Lower lobe of right lung (tissue), 2 donors: ENCODE measurements at regions not wholly inside any gene's neighbourhood (a gene's known extent, or its start where the extent isn't known, plus 50 kb on each side); places are given as distances from the start of the nearest gene placed in this dataset.
"Not testable (repeated sequence)": the region's sequence is repeated elsewhere in the genome, so short reads cannot be mapped to it uniquely, and the experiment has no call there.

Source experiments
- ATAC-seq, 2 donors: fragments of 200-7000 bp; cut with Tn5 transposase; one replicate each; pipeline ENCODE4 v1.9.1; 2020 to 2022; ENCODE audit warnings: mild to moderate bottlenecking in 2 of 2, moderate library complexity in 2 of 2
- DNase-seq: peaks from one replicate; pipeline ENCODE4 v3.0.0-alpha.2; 2020
- H3K27ac ChIP-seq: fragments of 200-600 bp; one replicate; pipeline ENCODE4 v1.8.0; 2022
- H3K27me3 ChIP-seq: fragments of 200-600 bp; one replicate; pipeline ENCODE4 v1.8.0; 2022; ENCODE audit warnings: low read depth
- H3K36me3 ChIP-seq: fragments of 200-600 bp; one replicate; pipeline ENCODE4 v1.8.0; 2022; ENCODE audit warnings: mild to moderate bottlenecking
- H3K4me1 ChIP-seq: fragments of 200-600 bp; one replicate; pipeline ENCODE4 v1.8.0; 2022
- H3K4me3 ChIP-seq: fragments of 200-600 bp; one replicate; pipeline ENCODE4 v1.8.0; 2022; ENCODE audit warnings: mild to moderate bottlenecking
- H3K9me3 ChIP-seq: fragments of 200-600 bp; one replicate; pipeline ENCODE4 v1.8.0; 2022
- intact Hi-C: fragments of 100-400 bp; cut with DNase I; formaldehyde crosslinking; loops from one replicate; pipeline ENCODE4 v1.11.0; 2022
- TF ChIP-seq, protein P1 (sequence below): fragments of 200-600 bp; IDR thresholded peaks from one replicate; pipeline ENCODE4 v1.8.0; 2022; ENCODE audit warnings: antibody characterized with exemption, mild to moderate bottlenecking
- donor health status: DM: no; HTN: yes; CAD: no; lungs with severe emphysema.

DNA sequence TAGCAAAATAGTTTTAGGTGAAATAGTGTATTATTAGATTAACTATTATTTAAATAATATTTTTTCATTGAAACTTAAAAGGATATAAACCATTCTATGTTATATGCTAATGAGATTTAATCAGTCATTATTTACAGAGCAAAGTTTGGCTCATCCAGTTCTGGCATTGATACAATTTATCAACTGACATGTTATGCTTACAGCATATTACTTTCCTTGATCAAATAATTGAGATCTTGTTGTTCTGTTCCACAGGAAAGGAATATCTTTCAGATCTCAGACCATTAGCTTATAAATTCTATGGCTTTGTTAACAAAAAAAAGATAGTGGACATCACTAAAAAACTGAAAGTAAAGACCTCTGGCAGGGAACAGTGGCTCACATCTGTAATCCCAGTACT lies 403.0 kb downstream of the ZFHX3 start:
- TF ChIP-seq, protein P1, sequence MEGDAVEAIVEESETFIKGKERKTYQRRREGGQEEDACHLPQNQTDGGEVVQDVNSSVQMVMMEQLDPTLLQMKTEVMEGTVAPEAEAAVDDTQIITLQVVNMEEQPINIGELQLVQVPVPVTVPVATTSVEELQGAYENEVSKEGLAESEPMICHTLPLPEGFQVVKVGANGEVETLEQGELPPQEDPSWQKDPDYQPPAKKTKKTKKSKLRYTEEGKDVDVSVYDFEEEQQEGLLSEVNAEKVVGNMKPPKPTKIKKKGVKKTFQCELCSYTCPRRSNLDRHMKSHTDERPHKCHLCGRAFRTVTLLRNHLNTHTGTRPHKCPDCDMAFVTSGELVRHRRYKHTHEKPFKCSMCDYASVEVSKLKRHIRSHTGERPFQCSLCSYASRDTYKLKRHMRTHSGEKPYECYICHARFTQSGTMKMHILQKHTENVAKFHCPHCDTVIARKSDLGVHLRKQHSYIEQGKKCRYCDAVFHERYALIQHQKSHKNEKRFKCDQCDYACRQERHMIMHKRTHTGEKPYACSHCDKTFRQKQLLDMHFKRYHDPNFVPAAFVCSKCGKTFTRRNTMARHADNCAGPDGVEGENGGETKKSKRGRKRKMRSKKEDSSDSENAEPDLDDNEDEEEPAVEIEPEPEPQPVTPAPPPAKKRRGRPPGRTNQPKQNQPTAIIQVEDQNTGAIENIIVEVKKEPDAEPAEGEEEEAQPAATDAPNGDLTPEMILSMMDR, result no peak
- DNase-seq, result no peak
- intact Hi-C loops, result no loop called here
- Histone ChIP-seq H3K4me1 (no peaks in the 10 kb centered on the region), H3K27ac (no peak overlapping the region), H3K36me3 (no peaks in the 10 kb centered on the region), H3K27me3 (no peaks in the 10 kb centered on the region), H3K4me3 (no peak overlapping the region), H3K9me3 (peaks cover 3% of the 10 kb centered on the region)
- ATAC-seq, result no peak

DNA sequence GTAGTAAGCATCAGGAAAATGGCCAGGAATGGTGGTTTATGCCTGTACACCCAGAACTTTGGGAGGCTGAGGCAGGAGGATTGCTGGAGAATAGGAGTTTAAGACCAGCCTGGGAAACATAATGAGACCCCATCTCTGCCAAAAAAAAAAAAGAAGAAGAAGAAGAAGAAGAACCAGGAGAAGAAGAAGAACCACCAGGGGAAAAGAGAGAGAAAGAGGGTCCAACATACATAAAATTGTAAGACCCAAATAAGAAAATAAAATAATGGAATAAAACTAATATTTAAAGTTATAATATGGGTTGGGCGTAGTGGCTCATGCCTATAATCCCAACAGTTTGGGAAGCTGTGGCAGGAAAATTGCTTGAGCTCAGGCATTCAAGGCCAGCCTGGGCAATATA lies 408.4 kb downstream of the ZFHX3 start:
- Histone ChIP-seq H3K4me3 (no peak overlapping the region), H3K36me3 (no peaks in the 10 kb centered on the region), H3K4me1 (no peaks in the 10 kb centered on the region), H3K27me3 (no peaks in the 10 kb centered on the region), H3K9me3 (peaks cover 18% of the 10 kb centered on the region), H3K27ac (no peak overlapping the region)
- intact Hi-C loops, result no loop called here
- TF ChIP-seq, protein P1, result no peak
- DNase-seq (no peak), ATAC-seq (no peak)

DNA sequence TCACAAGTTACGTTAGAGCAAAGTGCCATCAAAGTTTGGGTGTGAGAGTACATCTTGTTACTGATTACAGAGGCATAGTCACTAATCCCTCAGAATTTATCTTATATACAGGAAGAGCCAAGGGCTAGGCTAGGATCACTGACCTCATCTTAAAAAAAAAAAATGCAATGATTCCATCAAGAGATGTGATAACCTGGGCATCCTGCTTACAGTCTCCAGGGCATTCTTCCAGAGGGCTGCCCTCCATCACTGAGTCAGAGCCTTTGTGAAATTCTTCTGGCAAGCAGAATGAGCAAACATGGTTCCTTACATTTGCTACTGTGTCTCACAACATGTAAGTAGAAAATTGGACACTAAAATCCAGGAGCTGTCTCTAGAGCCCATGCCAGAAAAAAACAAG lies 410.6 kb downstream of the ZFHX3 start:
- ATAC-seq (no peak), DNase-seq (no peak)
- H3K27ac ChIP-seq, result no peak overlapping the region
- H3K4me1 ChIP-seq, result no peaks in the 10 kb centered on the region
- no peaks in the 10 kb centered on the region for H3K27me3 ChIP-seq
- H3K4me3 ChIP-seq, result no peak overlapping the region
- intact Hi-C loops, result no loop called here
- TF ChIP-seq, protein P1, result no peak
- peaks cover 18% of the 10 kb centered on the region for H3K9me3 ChIP-seq
- H3K36me3 ChIP-seq, result no peaks in the 10 kb centered on the region

DNA sequence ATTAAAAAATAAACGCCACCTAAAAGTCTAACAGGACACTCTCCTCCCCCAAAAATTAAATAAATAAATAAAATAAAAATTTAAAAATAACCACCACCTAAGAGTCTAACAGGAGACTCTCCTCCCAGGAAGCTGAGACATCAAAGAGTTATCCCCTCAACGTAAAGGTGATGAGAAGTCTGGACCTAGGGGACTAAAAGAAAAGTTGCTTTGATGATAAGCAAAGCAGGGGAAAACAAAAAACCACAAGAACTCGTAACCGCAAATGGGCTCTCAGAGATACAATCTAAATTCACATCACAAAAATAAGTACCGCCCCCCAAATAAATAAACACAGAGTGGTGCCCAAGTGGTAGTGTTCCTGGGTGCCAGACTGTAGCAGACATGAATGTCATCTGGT lies 412.2 kb downstream of the ZFHX3 start:
- intact Hi-C loops, result no loop called here
- no peak overlapping the region for H3K4me3 ChIP-seq
- peaks cover 18% of the 10 kb centered on the region for H3K9me3 ChIP-seq
- H3K27ac ChIP-seq, result no peak overlapping the region
- TF ChIP-seq, protein P1, result no peak
- H3K27me3 ChIP-seq, result no peaks in the 10 kb centered on the region
- no peaks in the 10 kb centered on the region for H3K36me3 ChIP-seq
- DNase-seq (no peak), ATAC-seq (no peak)
- no peaks in the 10 kb centered on the region for H3K4me1 ChIP-seq

DNA sequence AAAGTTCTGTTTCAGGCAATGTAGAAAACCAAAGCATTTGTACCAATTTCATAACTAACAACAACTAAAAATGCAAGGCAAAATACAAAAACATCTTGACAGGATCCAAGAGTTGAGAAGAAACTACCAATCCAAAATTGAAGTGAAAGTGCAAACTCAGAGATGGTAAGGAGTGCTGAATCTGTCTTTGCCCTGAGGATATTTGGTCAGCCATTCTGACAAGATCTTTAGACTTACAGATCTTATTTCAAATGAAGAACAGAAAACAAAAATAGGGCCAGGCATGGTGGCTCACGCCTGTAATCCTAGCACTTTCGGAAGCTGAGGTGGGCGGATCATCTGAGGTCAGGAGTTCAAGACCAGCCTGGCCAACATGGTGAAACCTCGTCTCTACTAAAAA lies 412.8 kb downstream of the ZFHX3 start:
- DNase-seq (no peak), ATAC-seq (no peak)
- no peaks in the 10 kb centered on the region for H3K27me3 ChIP-seq
- TF ChIP-seq, protein P1, result no peak
- peaks cover 17% of the 10 kb centered on the region for H3K9me3 ChIP-seq
- H3K4me1 ChIP-seq, result no peaks in the 10 kb centered on the region
- H3K4me3 ChIP-seq, result no peak overlapping the region
- intact Hi-C loops, result no loop called here
- H3K27ac ChIP-seq, result no peak overlapping the region
- no peaks in the 10 kb centered on the region for H3K36me3 ChIP-seq

DNA sequence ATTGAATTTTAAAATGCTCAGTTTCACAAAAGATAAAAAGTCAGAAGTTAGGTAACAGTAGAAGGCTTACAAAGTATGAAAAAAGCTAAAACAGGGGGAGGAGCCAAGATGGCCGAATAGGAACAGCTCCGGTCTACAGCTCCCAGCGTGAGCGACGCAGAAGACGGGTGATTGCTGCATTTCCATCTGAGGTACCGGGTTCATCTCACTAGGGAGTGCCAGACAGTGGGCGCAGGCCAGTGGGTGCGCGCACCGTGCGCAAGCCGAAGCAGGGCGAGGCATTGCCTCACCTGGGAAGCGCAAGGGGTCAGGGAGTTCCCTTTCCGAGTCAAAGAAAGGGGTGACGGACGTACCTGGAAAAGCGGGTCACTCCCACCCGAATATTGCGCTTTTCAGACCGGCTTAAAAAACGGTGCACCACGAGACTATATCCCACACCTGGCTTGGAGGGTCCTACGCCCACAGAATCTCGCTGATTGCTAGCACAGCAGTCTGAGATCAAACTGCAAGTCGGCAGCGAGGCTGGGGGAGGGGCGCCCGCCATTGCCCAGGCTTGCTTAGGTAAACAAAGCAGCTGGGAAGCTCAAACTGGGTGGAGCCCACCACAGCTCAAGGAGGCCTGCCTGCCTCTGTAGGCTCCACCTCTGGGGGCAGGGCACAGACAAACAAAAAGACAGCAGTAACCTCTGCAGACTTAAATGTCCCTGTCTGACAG lies 420.6 kb downstream of the ZFHX3 start:
- H3K4me3 ChIP-seq, H3K4me1 ChIP-seq: not testable (repeated sequence)

More for the DNA sequence above, 420.6 kb downstream of the ZFHX3 start:
- intact Hi-C loops, H3K9me3 ChIP-seq, ATAC-seq, H3K27me3 ChIP-seq, H3K27ac ChIP-seq, H3K36me3 ChIP-seq, DNase-seq: not testable (repeated sequence)
